ENCODE measurements at regions not wholly inside any gene's neighbourhood (a gene's known extent, or its start where the extent isn't known, plus 50 kb on each side); places are given as distances from the start of the nearest gene placed in this dataset.

DNA sequence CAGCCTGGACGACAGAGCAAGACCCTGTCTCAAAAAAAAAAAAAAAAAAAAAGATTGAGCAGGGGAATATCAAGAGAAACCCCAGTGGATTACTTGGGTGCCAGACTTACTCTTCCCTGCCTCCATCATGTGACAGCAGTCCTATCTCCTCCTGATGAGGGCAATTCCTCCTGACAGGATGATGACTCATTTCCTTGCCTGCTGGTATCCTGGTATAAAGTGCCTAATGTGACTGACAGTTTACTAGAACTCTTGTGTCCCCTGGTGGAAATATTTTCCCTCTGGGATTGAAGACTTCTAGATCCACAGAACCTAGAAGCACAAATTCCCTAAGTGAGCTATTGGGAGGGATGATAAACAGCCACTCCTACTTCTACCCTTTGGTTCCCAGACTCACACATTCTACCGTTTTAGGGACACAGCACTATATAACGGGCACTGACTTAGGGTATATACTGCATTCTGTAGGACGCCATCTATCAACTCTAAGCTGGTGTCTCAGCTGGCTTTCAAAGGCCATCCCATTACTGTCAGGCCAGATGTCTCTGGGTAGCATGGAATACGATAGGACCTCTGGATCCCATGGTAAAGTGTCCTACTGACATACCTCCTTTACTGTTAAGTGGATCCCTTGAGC, 114.6 kb upstream of the MED13 start:
- Histone ChIP-seq H3K4me3 (no peak overlapping the region), H3K9me3 (ENCODE audit: low read depth, low read length) (no peaks in the 10 kb centered on the region), H3K36me3 (ENCODE audit: insufficient read depth, low read length) (no peaks in the 10 kb centered on the region), H3K9ac (ENCODE audit: insufficient read length) (no peak overlapping the region), H3K27ac (no peak overlapping the region)
- peak; percentile 16 for DNase-seq (ENCODE audit: low read depth, low spot score)
- no peak for TF ChIP-seq EZH2 (IDR thresholded peaks at IDR 0.05)
- no peak for TF ChIP-seq POLR2AphosphoS5 (IDR thresholded peaks at IDR 0.05; ENCODE audit: borderline replicate concordance, low read depth, low read length)
- TF ChIP-seq FOXP2 (optimal IDR thresholded peaks at IDR 0.05; ENCODE audit: control extremely low read depth, extremely low read length, insufficient read depth), result no peak

DNA sequence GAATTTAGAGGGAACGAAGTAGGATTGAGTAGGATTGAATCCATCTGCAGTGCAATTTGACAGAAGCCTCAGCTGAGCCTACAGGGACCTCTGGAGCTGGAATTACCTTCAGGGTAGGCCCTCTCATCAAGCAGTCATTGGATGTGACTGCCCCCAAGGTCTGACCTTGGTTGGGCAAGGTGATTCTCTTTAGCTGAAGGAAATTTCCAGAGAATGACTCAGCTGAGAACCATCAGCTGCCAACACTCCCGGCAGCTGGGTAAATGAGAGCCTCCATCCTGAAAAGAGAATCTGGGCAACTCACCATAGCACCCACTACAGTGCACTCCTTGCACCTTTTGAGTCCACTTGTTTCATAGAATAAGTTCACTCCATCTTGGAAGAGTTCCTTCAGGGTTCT, 113.5 kb upstream of the MED13 start:
- Histone ChIP-seq H3K36me3 (ENCODE audit: insufficient read depth, low read length) (no peaks in the 10 kb centered on the region), H3K9me3 (ENCODE audit: low read depth, low read length) (no peaks in the 10 kb centered on the region), H3K9ac (ENCODE audit: insufficient read length) (no peak overlapping the region), H3K4me3 (no peak overlapping the region), H3K27ac (no peak overlapping the region)
- no peak for DNase-seq (ENCODE audit: low read depth, low spot score)
- no peak for TF ChIP-seq FOXP2 (optimal IDR thresholded peaks at IDR 0.05; ENCODE audit: control extremely low read depth, extremely low read length, insufficient read depth)
- no peak for TF ChIP-seq EZH2 (IDR thresholded peaks at IDR 0.05)
- TF ChIP-seq POLR2AphosphoS5 (IDR thresholded peaks at IDR 0.05; ENCODE audit: borderline replicate concordance, low read depth, low read length), result no peak

DNA sequence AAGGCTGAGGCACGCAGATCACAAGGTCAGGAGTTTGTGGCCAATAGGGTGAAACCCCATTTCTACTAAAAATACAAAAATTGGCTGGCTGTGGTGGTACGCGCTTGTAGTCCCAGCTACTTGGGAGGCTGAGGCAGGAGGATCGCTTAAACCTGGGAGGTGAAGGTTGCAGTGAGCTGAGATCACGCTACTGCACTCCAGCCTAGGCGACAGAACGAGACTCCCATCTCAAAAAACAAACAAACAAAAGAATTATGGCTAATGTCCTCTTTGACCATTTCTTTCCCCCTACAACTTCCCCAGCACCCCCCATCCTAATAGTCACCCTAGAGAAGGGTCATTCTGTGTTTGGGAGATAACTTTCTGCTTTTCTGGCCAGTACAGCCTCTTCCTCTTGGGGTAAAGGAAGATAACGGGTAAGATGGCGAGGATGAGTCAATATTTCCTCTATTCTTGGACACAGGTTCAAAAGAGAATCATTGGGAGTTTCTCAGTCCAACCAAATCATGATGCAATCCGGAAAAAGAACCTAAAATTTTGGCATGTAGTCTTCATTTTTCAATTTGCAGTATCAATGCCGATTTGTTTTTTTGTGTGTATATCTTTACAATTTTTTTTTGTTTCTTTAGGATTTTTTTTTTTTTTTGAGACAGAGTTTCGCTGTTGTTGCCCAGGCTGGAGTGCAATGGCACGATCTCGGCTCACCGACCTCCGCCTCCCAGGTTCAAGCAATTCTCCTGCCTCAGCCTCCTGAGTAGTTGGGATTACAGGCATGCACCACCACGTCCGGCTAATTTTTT, 107.6 kb upstream of the MED13 start:
- DNase-seq (ENCODE audit: low read depth, low spot score), result no peak

DNA sequence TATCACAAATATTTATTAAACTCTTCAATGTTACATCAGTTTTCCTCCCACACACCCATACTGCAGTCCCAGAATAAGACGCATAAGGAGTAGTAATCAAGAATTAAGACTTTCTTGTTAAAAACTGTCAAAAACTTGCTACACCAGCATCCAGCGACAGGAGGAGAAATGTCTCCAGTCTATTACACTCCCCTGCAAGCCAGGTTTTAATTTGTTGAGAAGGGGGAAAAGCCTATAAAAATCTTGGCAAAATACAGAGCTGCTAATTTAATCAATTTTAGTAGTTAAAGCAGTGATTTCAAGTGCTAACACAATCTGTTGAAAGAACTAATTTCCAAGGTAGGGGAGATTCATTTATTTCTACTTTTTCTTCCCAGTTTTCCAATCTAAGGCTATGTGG, 102.0 kb upstream of the MED13 start:
- Histone ChIP-seq H3K9me3 (ENCODE audit: low read depth, low read length) (no peaks in the 10 kb centered on the region), H3K36me3 (ENCODE audit: insufficient read depth, low read length) (no peaks in the 10 kb centered on the region), H3K9ac (ENCODE audit: insufficient read length) (no peak overlapping the region), H3K27ac (no peak overlapping the region), H3K4me3 (no peak overlapping the region)
- no peak for TF ChIP-seq FOXP2 (optimal IDR thresholded peaks at IDR 0.05; ENCODE audit: control extremely low read depth, extremely low read length, insufficient read depth)
- no peak for TF ChIP-seq POLR2AphosphoS5 (IDR thresholded peaks at IDR 0.05; ENCODE audit: borderline replicate concordance, low read depth, low read length)
- TF ChIP-seq EZH2 (IDR thresholded peaks at IDR 0.05), result no peak
- no peak for DNase-seq (ENCODE audit: low read depth, low spot score)

More for the DNA sequence above, 107.6 kb upstream of the MED13 start:
- TF ChIP-seq POLR2AphosphoS5 (IDR thresholded peaks at IDR 0.05; ENCODE audit: borderline replicate concordance, low read depth, low read length), result no peak
- TF ChIP-seq FOXP2 (optimal IDR thresholded peaks at IDR 0.05; ENCODE audit: control extremely low read depth, extremely low read length, insufficient read depth), result no peak
- TF ChIP-seq EZH2 (IDR thresholded peaks at IDR 0.05), result no peak
- H3K27ac ChIP-seq, result no peak overlapping the region
- H3K4me3 ChIP-seq, result no peak overlapping the region
- no peak overlapping the region for H3K9ac ChIP-seq (ENCODE audit: insufficient read length)
- H3K36me3 ChIP-seq (ENCODE audit: insufficient read depth, low read length), result no peaks in the 10 kb centered on the region
- no peaks in the 10 kb centered on the region for H3K9me3 ChIP-seq (ENCODE audit: low read depth, low read length)

DNA sequence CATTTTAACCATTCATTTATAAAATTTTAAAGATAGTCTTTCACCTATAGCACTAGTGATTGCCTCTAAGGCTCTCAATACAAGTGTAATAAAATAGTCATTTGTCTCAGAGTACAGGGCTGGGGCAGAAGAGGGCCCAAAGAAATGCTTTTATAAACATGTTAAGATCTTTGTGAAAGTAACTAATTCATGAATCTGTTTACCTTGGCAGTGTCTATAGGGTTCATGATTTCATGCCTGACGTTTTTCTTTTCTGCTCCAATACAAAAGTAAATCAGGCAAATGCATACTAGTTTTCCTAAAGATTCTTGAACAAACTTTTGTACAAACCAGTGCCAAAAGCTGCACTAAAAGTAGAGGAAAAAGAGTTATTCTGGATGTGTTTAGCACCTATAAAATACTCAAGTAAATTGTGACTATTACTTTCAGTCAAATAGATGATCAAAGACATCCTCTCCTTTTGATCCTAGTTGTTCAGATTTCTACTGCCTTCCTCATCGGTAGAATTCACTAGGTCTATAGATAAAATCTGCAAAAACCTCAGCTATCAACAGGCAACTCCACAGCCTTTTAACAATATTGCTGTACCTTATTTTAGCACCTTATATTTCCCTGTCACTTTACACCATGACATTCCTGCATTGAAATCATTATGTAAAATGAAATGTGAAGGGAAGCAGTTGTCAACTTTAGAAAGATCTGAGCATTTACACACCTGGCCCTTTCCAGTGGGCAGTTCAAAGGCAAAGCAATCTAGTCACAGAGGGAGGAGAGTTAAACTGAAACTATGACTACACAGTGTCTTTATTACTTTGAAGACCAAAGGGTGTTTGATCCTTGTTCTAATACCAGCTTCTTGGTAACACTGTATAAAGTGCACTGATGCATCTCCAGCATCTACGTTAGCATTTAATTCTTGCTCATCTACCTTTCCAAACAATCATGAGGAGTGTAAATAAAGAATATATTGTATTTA, 100.0 kb upstream of the MED13 start:
- Histone ChIP-seq H3K4me3 (no peak overlapping the region), H3K9me3 (ENCODE audit: low read depth, low read length) (no peaks in the 10 kb centered on the region), H3K36me3 (ENCODE audit: insufficient read depth, low read length) (no peaks in the 10 kb centered on the region), H3K9ac (ENCODE audit: insufficient read length) (no peak overlapping the region), H3K27ac (no peak overlapping the region)
- TF ChIP-seq FOXP2 (optimal IDR thresholded peaks at IDR 0.05; ENCODE audit: control extremely low read depth, extremely low read length, insufficient read depth) (no peak), POLR2AphosphoS5 (IDR thresholded peaks at IDR 0.05; ENCODE audit: borderline replicate concordance, low read depth, low read length) (no peak), EZH2 (IDR thresholded peaks at IDR 0.05) (no peak)
- no peak for DNase-seq (ENCODE audit: low read depth, low spot score)

DNA sequence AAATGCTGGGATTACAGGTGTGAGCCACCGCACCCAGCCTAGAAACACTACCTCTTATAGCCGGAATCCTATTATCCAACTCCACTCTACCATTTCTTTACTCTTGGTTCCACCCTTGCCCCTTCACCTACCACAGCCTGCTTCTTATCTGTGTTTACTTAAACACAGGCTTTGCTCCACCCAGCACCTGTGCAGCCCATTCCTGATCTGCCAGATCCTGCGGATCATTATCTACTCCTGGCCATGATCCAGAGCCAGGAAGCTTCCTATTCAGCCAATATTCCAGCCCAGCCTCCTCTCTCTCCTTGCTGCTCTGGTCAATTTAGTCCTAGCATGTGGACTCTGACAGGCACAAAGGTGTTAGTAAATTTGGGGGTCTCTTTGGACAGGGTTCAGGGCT, 98.8 kb upstream of the MED13 start:
- no peak overlapping the region for H3K4me3 ChIP-seq
- H3K27ac ChIP-seq, result no peak overlapping the region
- no peak overlapping the region for H3K9ac ChIP-seq (ENCODE audit: insufficient read length)
- TF ChIP-seq FOXP2 (optimal IDR thresholded peaks at IDR 0.05; ENCODE audit: control extremely low read depth, extremely low read length, insufficient read depth) (no peak), POLR2AphosphoS5 (IDR thresholded peaks at IDR 0.05; ENCODE audit: borderline replicate concordance, low read depth, low read length) (no peak), EZH2 (IDR thresholded peaks at IDR 0.05) (no peak)
- no peaks in the 10 kb centered on the region for H3K36me3 ChIP-seq (ENCODE audit: insufficient read depth, low read length)
- no peak for DNase-seq (ENCODE audit: low read depth, low spot score)
- no peaks in the 10 kb centered on the region for H3K9me3 ChIP-seq (ENCODE audit: low read depth, low read length)

DNA sequence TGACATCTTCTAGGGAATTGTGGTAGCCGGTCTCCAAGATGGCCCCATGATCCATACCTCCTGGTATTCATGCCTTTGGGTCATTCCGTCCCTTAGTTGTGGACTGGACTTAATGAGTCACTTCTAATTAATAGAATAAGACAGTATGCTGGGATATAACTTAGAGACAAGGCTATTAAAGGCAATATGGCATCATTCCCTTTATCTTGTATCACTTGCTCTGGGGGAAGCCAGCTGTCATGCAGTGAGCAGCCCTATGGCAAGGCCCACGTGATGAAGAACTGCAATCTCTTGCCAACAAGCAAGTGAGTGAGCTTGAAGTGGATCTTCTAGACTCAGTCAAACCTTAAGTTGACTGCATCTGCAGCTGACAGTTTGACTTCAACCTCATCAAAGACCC, 97.8 kb upstream of the MED13 start:
- H3K9me3 ChIP-seq (ENCODE audit: low read depth, low read length), result no peaks in the 10 kb centered on the region
- H3K27ac ChIP-seq, result no peak overlapping the region
- no peaks in the 10 kb centered on the region for H3K36me3 ChIP-seq (ENCODE audit: insufficient read depth, low read length)
- no peak for TF ChIP-seq POLR2AphosphoS5 (IDR thresholded peaks at IDR 0.05; ENCODE audit: borderline replicate concordance, low read depth, low read length)
- no peak for TF ChIP-seq FOXP2 (optimal IDR thresholded peaks at IDR 0.05; ENCODE audit: control extremely low read depth, extremely low read length, insufficient read depth)
- TF ChIP-seq EZH2 (IDR thresholded peaks at IDR 0.05), result no peak
- H3K9ac ChIP-seq (ENCODE audit: insufficient read length), result no peak overlapping the region
- H3K4me3 ChIP-seq, result no peak overlapping the region
- DNase-seq (ENCODE audit: low read depth, low spot score), result no peak

Data from SK-N-MC (cell line).